ENCODE measurements at regions not wholly inside any gene's neighbourhood (a gene's known extent, or its start where the extent isn't known, plus 50 kb on each side); places are given as distances from the start of the nearest gene placed in this dataset.

- TF ChIP-seq FOXJ3 (CRISPR knock-in tag; IDR thresholded peaks at IDR 0.05) (no peak), TEAD4 (IDR thresholded peaks at IDR 0.05; ENCODE audit: borderline replicate concordance, insufficient read depth) (no peak)
These were observed 175.6 kb upstream of the SKOR2 start (continued) for GRCh38 chr18:47427072-47427471.

GRCh38 chr18:47425365-47425764, 173.9 kb upstream of the SKOR2 start:
- Histone ChIP-seq H3K9ac (no peak overlapping the region), H3K36me3 (replicated peaks in 1 of 2; ENCODE audit: control insufficient read depth in 1 of 2, insufficient read depth in 2 of 2, low read length in 1 of 2) (no peaks in the 10 kb centered on the region), H3K4me1 (ENCODE audit: control insufficient read depth in 1 of 2, insufficient read depth in 2 of 2, low read depth in 1 of 2, low read length in 1 of 2) (no peaks in the 10 kb centered on the region), H3K9me2 (no peaks in the 10 kb centered on the region), H3F3A (replicated peaks; ENCODE audit: insufficient read depth) (no peaks in the 10 kb centered on the region), H3K4me3 (ENCODE audit: low read depth in 2 of 2, low read length in 1 of 2) (no peak overlapping the region), H4K20me1 (ENCODE audit: insufficient read depth) (no peaks in the 10 kb centered on the region), H3K9me3 (no peaks in the 10 kb centered on the region), H3K27ac (ENCODE audit: low read depth in 2 of 2, low read length in 1 of 2) (no peak overlapping the region), H3K27me3 (ENCODE audit: insufficient read depth) (no peaks in the 10 kb centered on the region), H2AFZ (ENCODE audit: low read depth) (no peak overlapping the region), H3K4me2 (no peak overlapping the region), H3K79me2 (ENCODE audit: insufficient read depth) (no peaks in the 10 kb centered on the region)
- 18% methylated on average over 7 of the region's 7 CpGs for WGBS (ENCODE audit: low lambda C conversion rate)
- DNase-seq, result no peak
- ChIA-PET CTCF (no interaction called here), POLR2A (no interaction called here)
- TF ChIP-seq EZH2phosphoT487 (IDR thresholded peaks at IDR 0.05; ENCODE audit: borderline replicate concordance, low read depth) (no peak), SIN3A (IDR thresholded peaks at IDR 0.05; ENCODE audit: borderline replicate concordance, low read depth, low read length) (no peak), FOSL2 (IDR thresholded peaks at IDR 0.05; ENCODE audit: borderline replicate concordance, low read depth) (no peak), RCOR1 (IDR thresholded peaks at IDR 0.05; ENCODE audit: low read length) (no peak), JUND (IDR thresholded peaks at IDR 0.05) (no peak), TAF1 (IDR thresholded peaks at IDR 0.05; ENCODE audit: borderline replicate concordance, low read depth, low read length) (no peak), FOXJ3 (CRISPR knock-in tag; IDR thresholded peaks at IDR 0.05) (no peak), GABPA (IDR thresholded peaks at IDR 0.05; ENCODE audit: low read depth) (no peak), RXRA (IDR thresholded peaks at IDR 0.05; ENCODE audit: borderline replicate concordance, low read depth) (no peak)

- H3K9me3 ChIP-seq, result no peaks in the 10 kb centered on the region
- CTCF ChIA-PET, result no interaction called here
- H3K27ac ChIP-seq (ENCODE audit: low read depth in 2 of 2, low read length in 1 of 2), result no peak overlapping the region
- no peaks in the 10 kb centered on the region for H3K4me1 ChIP-seq (ENCODE audit: control insufficient read depth in 1 of 2, insufficient read depth in 2 of 2, low read depth in 1 of 2, low read length in 1 of 2)
- no peaks in the 10 kb centered on the region for H4K20me1 ChIP-seq (ENCODE audit: insufficient read depth)
- H2AFZ ChIP-seq (ENCODE audit: low read depth), result no peak overlapping the region
- no peak for TF ChIP-seq REST (IDR thresholded peaks at IDR 0.05; ENCODE audit: low read depth, low read length)
- TF ChIP-seq USF1 (IDR thresholded peaks at IDR 0.05; ENCODE audit: borderline replicate concordance, low read depth), result no peak
- no peak for TF ChIP-seq POLR2AphosphoS5 (IDR thresholded peaks at IDR 0.05; ENCODE audit: low read depth, low read length)
- no peak for TF ChIP-seq EZH2phosphoT487 (IDR thresholded peaks at IDR 0.05; ENCODE audit: borderline replicate concordance, low read depth)
- no peak for TF ChIP-seq RXRA (IDR thresholded peaks at IDR 0.05; ENCODE audit: borderline replicate concordance, low read depth)
- TF ChIP-seq TCF12 (IDR thresholded peaks at IDR 0.05), result no peak
- TF ChIP-seq CTCF (IDR thresholded peaks at IDR 0.05), result no peak; the same call in 1 of the 2 replicates
- no peak for TF ChIP-seq JUND (IDR thresholded peaks at IDR 0.05)
- no peak for TF ChIP-seq USF2 (IDR thresholded peaks at IDR 0.05; ENCODE audit: borderline replicate concordance, low read depth, low read length)
- TF ChIP-seq FOXJ3 (CRISPR knock-in tag; IDR thresholded peaks at IDR 0.05), result no peak
- no peaks in the 10 kb centered on the region for H3K36me3 ChIP-seq (replicated peaks in 1 of 2; ENCODE audit: control insufficient read depth in 1 of 2, insufficient read depth in 2 of 2, low read length in 1 of 2)
- no peak overlapping the region for H3K4me2 ChIP-seq
- no peak overlapping the region for H3K4me3 ChIP-seq (ENCODE audit: low read depth in 2 of 2, low read length in 1 of 2)
- peak; percentile 39 for DNase-seq
- no peaks in the 10 kb centered on the region for H3K27me3 ChIP-seq (ENCODE audit: insufficient read depth)
- no peaks in the 10 kb centered on the region for H3F3A ChIP-seq (replicated peaks; ENCODE audit: insufficient read depth)
- POLR2A ChIA-PET, result no interaction called here
- no peaks in the 10 kb centered on the region for H3K79me2 ChIP-seq (ENCODE audit: insufficient read depth)
- no peak overlapping the region for H3K9ac ChIP-seq
- WGBS (ENCODE audit: low lambda C conversion rate), result 29% methylated on average over 6 of the region's 6 CpGs
- H3K9me2 ChIP-seq, result no peaks in the 10 kb centered on the region
These were observed 171.1 kb upstream of the SKOR2 start for GRCh38 chr18:47422524-47422923.

Data from SK-N-SH (cell line).